ENCODE measurements at regions not wholly inside any gene's neighbourhood (a gene's known extent, or its start where the extent isn't known, plus 50 kb on each side); places are given as distances from the start of the nearest gene placed in this dataset.
A peak's percentile ranks its signal among the peaks of the same experiment; 100 is the strongest.

GRCh38 chr1:244256086-244256676 lies 195.5 kb downstream of the ADSS2 start:
- no peak for DNase-seq (ENCODE audit: low read depth, low spot score)

GRCh38 chr1:244264163-244264562 lies 187.5 kb downstream of the ADSS2 start:
- DNase-seq (ENCODE audit: low read depth, low spot score): no peak

- DNase-seq (ENCODE audit: low read depth, low spot score): no peak
These were observed 186.2 kb downstream of the ADSS2 start for GRCh38 chr1:244265507-244265906.

- no peak for DNase-seq (ENCODE audit: low read depth, low spot score)
These were observed 182.5 kb downstream of the ADSS2 start for GRCh38 chr1:244269169-244269568.

- no peak for DNase-seq (ENCODE audit: low read depth, low spot score)
These were observed 180.7 kb downstream of the ADSS2 start for GRCh38 chr1:244271004-244271403.

- no peak for DNase-seq (ENCODE audit: low read depth, low spot score)
These were observed 179.9 kb downstream of the ADSS2 start for GRCh38 chr1:244271691-244272308.

- DNase-seq (ENCODE audit: low read depth, low spot score): peak; percentile 81
These were observed 179.0 kb downstream of the ADSS2 start for GRCh38 chr1:244272471-244273261.

- DNase-seq (ENCODE audit: low read depth, low spot score): peak; percentile 1
These were observed 178.4 kb downstream of the ADSS2 start for GRCh38 chr1:244273262-244273844.

GRCh38 chr1:244273845-244274619 lies 177.7 kb downstream of the ADSS2 start:
- peak; percentile 69 for DNase-seq (ENCODE audit: low read depth, low spot score)

GRCh38 chr1:244276646-244277045 lies 175.1 kb downstream of the ADSS2 start:
- DNase-seq (ENCODE audit: low read depth, low spot score): no peak

GRCh38 chr1:244280201-244280600 lies 171.5 kb downstream of the ADSS2 start:
- no peak for DNase-seq (ENCODE audit: low read depth, low spot score)

GRCh38 chr1:244280859-244281258 lies 170.8 kb downstream of the ADSS2 start:
- no peak for DNase-seq (ENCODE audit: low read depth, low spot score)

GRCh38 chr1:244283772-244284171 lies 167.9 kb downstream of the ADSS2 start:
- no peak for DNase-seq (ENCODE audit: low read depth, low spot score)

GRCh38 chr1:244284641-244285156 lies 167.0 kb downstream of the ADSS2 start:
- DNase-seq (ENCODE audit: low read depth, low spot score): no peak

GRCh38 chr1:244286341-244286740 lies 165.4 kb downstream of the ADSS2 start:
- DNase-seq (ENCODE audit: low read depth, low spot score): no peak

- no peak for DNase-seq (ENCODE audit: low read depth, low spot score)
These were observed 164.0 kb downstream of the ADSS2 start for GRCh38 chr1:244287726-244288125.

- DNase-seq (ENCODE audit: low read depth, low spot score): no peak
These were observed 163.0 kb downstream of the ADSS2 start for GRCh38 chr1:244288663-244289062.

GRCh38 chr1:244289991-244290785 lies 161.5 kb downstream of the ADSS2 start:
- no peak for DNase-seq (ENCODE audit: low read depth, low spot score)

GRCh38 chr1:244291236-244292201 lies 160.2 kb downstream of the ADSS2 start:
- no peak for DNase-seq (ENCODE audit: low read depth, low spot score)

Data from smooth muscle cell of the brain vasculature (primary cell).